HepG2 (cell line): ENCODE measurements at regions not wholly inside any gene's neighbourhood (a gene's known extent, or its start where the extent isn't known, plus 50 kb on each side); places are given as distances from the start of the nearest gene placed in this dataset.

Source experiments
- ARID3A ChIP-seq: IDR thresholded peaks from 2 replicates; pipeline ENCODE4 v1.6.1; 2012; ENCODE audit warnings: low read depth, low read length, improper control_type of control experiment
- BCL3 ChIP-seq: sonication (generic); formaldehyde crosslinking; IDR thresholded peaks from 2 replicates; pipeline ENCODE4 v1.5.1; 2020; ENCODE audit warnings: mild to moderate bottlenecking, missing genetic modification reagents, moderate library complexity
- CSRNP2 ChIP-seq: sonication (generic); formaldehyde crosslinking; conservative IDR thresholded peaks from 2 replicates; pipeline ENCODE4 v1.8.0; 2022; ENCODE audit warnings: low read depth, missing genetic modification reagents
- IRX3 ChIP-seq: sonication (generic); formaldehyde crosslinking; IDR thresholded peaks from 2 replicates; pipeline ENCODE4 v1.8.1; 2023; ENCODE audit warnings: mild to moderate bottlenecking, low read depth, missing genetic modification reagents, borderline replicate concordance
- KLF13 ChIP-seq: sonication (generic); formaldehyde crosslinking; IDR thresholded peaks from 2 replicates; pipeline ENCODE4 v1.4.0; 2020; ENCODE audit warnings: mild to moderate bottlenecking, missing genetic modification reagents
- MAFG ChIP-seq: sonication (generic); formaldehyde crosslinking; IDR thresholded peaks from 2 replicates; pipeline ENCODE4 v1.5.1; 2020; ENCODE audit warnings: mild to moderate bottlenecking, missing genetic modification reagents
- MIXL1 ChIP-seq: IDR thresholded peaks from 2 replicates; pipeline ENCODE4 v1.6.1; 2016
- NCOA2 ChIP-seq: sonication (generic); formaldehyde crosslinking; IDR thresholded peaks from 2 replicates; pipeline ENCODE4 v1.8.0; 2022; ENCODE audit warnings: inconsistent platforms
- NCOR1 ChIP-seq: fragments of 200-600 bp; sonication (generic); IDR thresholded peaks from 2 replicates; pipeline ENCODE4 v1.7.0; 2017; ENCODE audit warnings: antibody characterized with exemption, low read length, borderline replicate concordance
- NFE2L2 ChIP-seq: fragments of 150-350 bp; IDR thresholded peaks from 2 replicates; pipeline ENCODE4 v1.6.1; 2014; ENCODE audit warnings: low read length
- PATZ1 ChIP-seq: sonication (generic); formaldehyde crosslinking; IDR thresholded peaks from 2 replicates; pipeline ENCODE4 v1.4.0; 2020; ENCODE audit warnings: missing genetic modification reagents
- PHF20 ChIP-seq: sonication (generic); formaldehyde crosslinking; IDR thresholded peaks from 2 replicates; pipeline ENCODE4 v1.5.0; 2020; ENCODE audit warnings: mild to moderate bottlenecking, missing genetic modification reagents
- RBM39 ChIP-seq: fragments of 200-400 bp; formaldehyde crosslinking; IDR thresholded peaks from one replicate; pipeline ENCODE4 v1.6.1; 2018; ENCODE audit warnings: antibody characterized with exemption, mild to moderate bottlenecking, low read depth, low read length; ENCODE audit not compliant: poor library complexity, severe bottlenecking
- SOX5 ChIP-seq: IDR thresholded peaks from 2 replicates; pipeline ENCODE4 v1.6.1; 2016; ENCODE audit warnings: borderline replicate concordance
- SSRP1 ChIP-seq: IDR thresholded peaks from 2 replicates; pipeline ENCODE4 v1.6.1; 2016; ENCODE audit warnings: control low read depth
- ZBTB21 ChIP-seq: sonication (generic); formaldehyde crosslinking; IDR thresholded peaks from 2 replicates; pipeline ENCODE4 v1.4.0; 2020; ENCODE audit warnings: missing genetic modification reagents
- ZBTB38 ChIP-seq: sonication (generic); formaldehyde crosslinking; IDR thresholded peaks from 2 replicates; pipeline ENCODE4 v1.5.1; 2020; ENCODE audit warnings: mild to moderate bottlenecking, missing genetic modification reagents
- ZKSCAN8 ChIP-seq: IDR thresholded peaks from 2 replicates; pipeline ENCODE4 v1.6.1; 2016; ENCODE audit warnings: borderline replicate concordance, missing genetic modification reagents, missing compliant biosample characterization
- ZNF329 ChIP-seq: sonication (generic); formaldehyde crosslinking; IDR thresholded peaks from 2 replicates; pipeline ENCODE4 v1.9.0; 2021; ENCODE audit warnings: low read depth, mild to moderate bottlenecking, missing genetic modification reagents
- ZNF432 ChIP-seq: sonication (generic); formaldehyde crosslinking; IDR thresholded peaks from 2 replicates; pipeline ENCODE4 v1.5.0; 2020; ENCODE audit warnings: missing genetic modification reagents, mild to moderate bottlenecking, borderline replicate concordance
- ZNF512 ChIP-seq: sonication (generic); formaldehyde crosslinking; IDR thresholded peaks from 2 replicates; pipeline ENCODE4 v1.4.0; 2020; ENCODE audit warnings: mild to moderate bottlenecking, missing genetic modification reagents
- ZNF577 ChIP-seq: sonication (generic); formaldehyde crosslinking; IDR thresholded peaks from 2 replicates; pipeline ENCODE4 v1.4.0; 2020; ENCODE audit warnings: mild to moderate bottlenecking, low read depth, missing genetic modification reagents, borderline replicate concordance
- ZNF644 ChIP-seq: IDR thresholded peaks from 2 replicates; pipeline ENCODE4 v1.6.1; 2016; ENCODE audit warnings: low read depth
- ZNF740 ChIP-seq: sonication (generic); formaldehyde crosslinking; IDR thresholded peaks from 2 replicates; pipeline ENCODE4 v1.4.0; 2020; ENCODE audit warnings: missing genetic modification reagents

GRCh38 chr3:187992609-187993008 is 161.3 kb upstream of the LPP start (continued):
- no peak for TF ChIP-seq PATZ1 (CRISPR knock-in tag)
- TF ChIP-seq ARID3A, result peak; percentile 88; the same call in 1 of the 2 replicates
- no peak for TF ChIP-seq PHF20
- peak; percentile 55; the same call in 1 of the 2 replicates for TF ChIP-seq SOX5
- TF ChIP-seq ZKSCAN8 (CRISPR knock-in tag), result peak; percentile 47; the same call in 1 of the 2 replicates
- 0 out of 2 replicates have a peak, but pooled peaks have one; percentile 6 for TF ChIP-seq NFE2L2
- no peak for TF ChIP-seq ZBTB21 (CRISPR knock-in tag)
- TF ChIP-seq RBM39, result no peak
- no peak for TF ChIP-seq CSRNP2 (CRISPR knock-in tag)
- no peak for TF ChIP-seq MAFG
- TF ChIP-seq ZNF432, result no peak
- peak; percentile 69; the same call in 1 of the 2 replicates for TF ChIP-seq ZNF644 (CRISPR knock-in tag)
- TF ChIP-seq ZNF740 (CRISPR knock-in tag), result no peak
- TF ChIP-seq KLF13, result no peak
- no peak for TF ChIP-seq BCL3 (CRISPR knock-in tag)
- TF ChIP-seq NCOA2 (CRISPR knock-in tag), result peak; percentile 68; the same call in 1 of the 2 replicates
- no peak for TF ChIP-seq ZNF329 (CRISPR knock-in tag)
- no peak for TF ChIP-seq ZNF577 (CRISPR knock-in tag)
- no peak for TF ChIP-seq ZNF512 (CRISPR knock-in tag)
- no peak for TF ChIP-seq IRX3 (CRISPR knock-in tag)
- TF ChIP-seq MIXL1 (CRISPR knock-in tag), result peak; percentile 51; the same call in 1 of the 2 replicates
- no peak for TF ChIP-seq SSRP1
- TF ChIP-seq NCOR1, result peak; percentile 78; the same call in 1 of the 2 replicates
- TF ChIP-seq ZBTB38 (CRISPR knock-in tag), result no peak
